GM13977 (cell line): ENCODE measurements at regions not wholly inside any gene's neighbourhood (a gene's known extent, or its start where the extent isn't known, plus 50 kb on each side); places are given as distances from the start of the nearest gene placed in this dataset.

ENCODE experiments used
- DNase-seq: peaks from one replicate; pipeline ENCODE4 v3.0.0; 2012; ENCODE audit warnings: low spot score
- in situ Hi-C: fragments of 300-500 bp; cut with MboI; formaldehyde crosslinking; loops from one replicate; pipeline ENCODE4 v1.12.0; 2022; ENCODE audit warnings: low sequenced_read_pairs, low pct_unique_long_range_greater_than_20kb, mixed read lengths, inconsistent platforms; ENCODE audit not compliant: unreplicated experiment
- TF ChIP-seq, protein P1 (sequence below): IDR thresholded peaks from 2 replicates; pipeline ENCODE4 v1.5.1; 2012; ENCODE audit warnings: mild to moderate bottlenecking, control low read depth; ENCODE audit not compliant: insufficient read depth; ENCODE audit errors: extremely low read depth, missing control alignments

DNA sequence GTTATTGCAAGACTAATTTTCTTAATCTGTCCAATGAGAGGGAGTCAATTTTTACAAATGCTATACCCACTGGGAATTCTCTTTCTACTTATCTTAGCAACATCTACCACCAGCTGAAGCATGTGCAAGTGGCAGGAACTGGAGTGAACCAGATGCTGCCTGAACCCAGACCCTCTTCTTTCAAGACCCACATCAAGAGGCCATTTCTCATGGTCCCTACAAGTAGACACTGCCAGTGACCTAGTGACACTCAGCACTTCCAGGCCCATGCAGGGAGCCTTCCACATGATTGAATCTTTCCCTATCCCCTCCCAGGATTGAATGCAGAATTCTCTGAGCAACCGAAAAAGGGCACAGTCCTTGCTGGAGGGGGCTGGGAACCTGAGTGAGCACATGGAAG lies 148.2 kb upstream of the ADAMTS16 start:
- in situ Hi-C loops = no loop called here
- DNase-seq = no peak
- TF ChIP-seq, protein P1, sequence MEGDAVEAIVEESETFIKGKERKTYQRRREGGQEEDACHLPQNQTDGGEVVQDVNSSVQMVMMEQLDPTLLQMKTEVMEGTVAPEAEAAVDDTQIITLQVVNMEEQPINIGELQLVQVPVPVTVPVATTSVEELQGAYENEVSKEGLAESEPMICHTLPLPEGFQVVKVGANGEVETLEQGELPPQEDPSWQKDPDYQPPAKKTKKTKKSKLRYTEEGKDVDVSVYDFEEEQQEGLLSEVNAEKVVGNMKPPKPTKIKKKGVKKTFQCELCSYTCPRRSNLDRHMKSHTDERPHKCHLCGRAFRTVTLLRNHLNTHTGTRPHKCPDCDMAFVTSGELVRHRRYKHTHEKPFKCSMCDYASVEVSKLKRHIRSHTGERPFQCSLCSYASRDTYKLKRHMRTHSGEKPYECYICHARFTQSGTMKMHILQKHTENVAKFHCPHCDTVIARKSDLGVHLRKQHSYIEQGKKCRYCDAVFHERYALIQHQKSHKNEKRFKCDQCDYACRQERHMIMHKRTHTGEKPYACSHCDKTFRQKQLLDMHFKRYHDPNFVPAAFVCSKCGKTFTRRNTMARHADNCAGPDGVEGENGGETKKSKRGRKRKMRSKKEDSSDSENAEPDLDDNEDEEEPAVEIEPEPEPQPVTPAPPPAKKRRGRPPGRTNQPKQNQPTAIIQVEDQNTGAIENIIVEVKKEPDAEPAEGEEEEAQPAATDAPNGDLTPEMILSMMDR = no peak

DNA sequence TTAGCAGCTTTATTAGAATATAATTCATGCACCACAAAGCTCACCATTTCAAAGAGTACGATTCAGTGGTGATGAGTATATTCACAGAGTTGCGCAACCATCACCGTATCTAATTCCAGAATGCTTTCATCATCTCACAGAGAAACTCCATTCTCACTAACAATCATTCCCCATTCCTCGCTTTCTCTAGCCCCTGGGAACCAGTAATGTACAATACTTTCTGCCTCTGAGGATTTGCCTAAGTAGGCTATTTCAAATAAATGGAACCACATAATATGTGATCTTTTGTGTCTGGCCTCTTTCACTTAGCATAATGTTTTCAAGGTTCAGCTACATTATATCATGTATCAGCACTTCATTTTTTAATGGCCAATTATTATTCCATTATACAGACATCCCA lies 145.1 kb upstream of the ADAMTS16 start:
- in situ Hi-C loops = no loop called here
- TF ChIP-seq, protein P1 = no peak
- DNase-seq = no peak

DNA sequence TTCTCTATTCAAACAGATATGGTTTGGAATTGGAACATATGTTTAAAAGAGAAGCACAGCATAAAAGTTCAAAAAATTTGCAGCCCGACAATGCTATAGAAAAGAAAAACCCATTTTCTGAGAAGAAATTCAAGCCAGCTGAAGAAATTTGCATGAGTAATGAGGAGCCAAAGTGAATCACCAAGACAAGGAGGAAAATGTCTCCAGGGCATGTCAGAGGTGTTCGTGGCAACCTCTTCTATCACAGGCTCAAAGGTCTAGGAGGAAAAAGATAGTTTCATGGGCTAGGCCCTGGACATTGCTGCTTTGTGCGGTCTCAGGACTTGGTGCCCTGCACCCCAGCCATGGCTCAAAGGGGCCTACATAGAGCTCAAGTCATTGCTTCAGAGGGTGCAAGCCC lies 134.8 kb upstream of the ADAMTS16 start:
- in situ Hi-C loops = no loop called here
- DNase-seq = no peak
- TF ChIP-seq, protein P1 = no peak

DNA sequence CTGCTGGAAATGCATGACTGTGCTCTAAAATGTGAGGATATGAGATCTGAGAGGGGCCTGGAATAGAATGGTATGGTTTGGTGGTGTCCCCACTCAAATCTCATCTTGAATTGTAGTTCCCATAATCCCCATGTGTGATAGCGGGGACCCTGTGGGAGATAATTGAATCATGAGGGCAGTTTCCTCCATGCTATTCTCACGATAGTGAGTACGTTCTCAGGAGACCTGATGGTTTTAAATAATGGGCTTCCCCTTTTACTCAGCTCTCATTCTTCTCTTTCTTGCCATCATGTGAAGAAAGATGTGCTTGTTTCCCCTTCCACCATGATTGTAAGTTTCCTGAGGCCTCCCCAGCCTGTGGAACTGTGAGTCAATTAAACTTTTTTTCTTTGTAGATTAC lies 133.6 kb upstream of the ADAMTS16 start:
- TF ChIP-seq, protein P1 = no peak
- in situ Hi-C loops = no loop called here

DNA sequence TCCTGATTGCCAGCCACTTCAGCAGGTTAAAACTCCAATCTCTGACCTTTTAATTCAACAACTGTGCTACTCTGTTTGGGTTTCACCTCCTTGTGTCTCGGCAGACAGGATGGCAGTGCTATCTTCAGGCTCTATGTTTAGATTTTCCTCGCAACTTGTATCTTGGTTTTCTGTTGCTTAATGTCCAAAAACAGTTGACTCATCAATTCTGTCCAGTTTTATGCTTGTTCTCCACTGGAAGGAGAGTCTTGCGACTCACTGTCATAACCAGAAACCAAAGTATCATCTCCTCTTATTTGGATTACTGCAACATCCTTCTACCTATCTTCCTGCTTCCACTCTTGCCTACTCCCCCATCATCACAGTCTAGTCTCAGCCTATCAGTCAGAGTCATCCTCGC lies 130.9 kb upstream of the ADAMTS16 start:
- TF ChIP-seq, protein P1 = no peak
- in situ Hi-C loops = no loop called here
- no peak for DNase-seq

More for the DNA sequence above, 133.6 kb upstream of the ADAMTS16 start:
- DNase-seq = no peak

DNA sequence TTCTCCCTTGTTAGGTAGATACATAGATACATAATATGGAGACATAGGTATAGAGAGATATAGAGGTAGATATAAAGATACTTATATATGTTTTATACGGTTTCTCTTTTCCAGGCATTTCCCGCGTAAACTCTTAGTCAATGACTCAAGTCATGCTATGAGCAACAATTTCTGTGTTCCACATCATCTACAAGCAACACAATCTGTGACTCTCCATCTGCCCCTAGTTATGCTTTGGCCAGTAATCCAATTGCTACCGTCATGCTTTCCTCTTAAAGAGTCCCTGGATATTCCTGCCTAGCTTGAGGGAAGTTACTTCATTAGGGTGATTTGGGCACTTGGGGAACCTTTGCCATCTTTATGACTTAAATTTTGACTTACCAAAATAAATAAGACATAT lies 129.0 kb upstream of the ADAMTS16 start:
- no peak for DNase-seq
- TF ChIP-seq, protein P1 = no peak
- in situ Hi-C loops = no loop called here
